ENCODE measurements at regions not wholly inside any gene's neighbourhood (a gene's known extent, or its start where the extent isn't known, plus 50 kb on each side); places are given as distances from the start of the nearest gene placed in this dataset.

DNA sequence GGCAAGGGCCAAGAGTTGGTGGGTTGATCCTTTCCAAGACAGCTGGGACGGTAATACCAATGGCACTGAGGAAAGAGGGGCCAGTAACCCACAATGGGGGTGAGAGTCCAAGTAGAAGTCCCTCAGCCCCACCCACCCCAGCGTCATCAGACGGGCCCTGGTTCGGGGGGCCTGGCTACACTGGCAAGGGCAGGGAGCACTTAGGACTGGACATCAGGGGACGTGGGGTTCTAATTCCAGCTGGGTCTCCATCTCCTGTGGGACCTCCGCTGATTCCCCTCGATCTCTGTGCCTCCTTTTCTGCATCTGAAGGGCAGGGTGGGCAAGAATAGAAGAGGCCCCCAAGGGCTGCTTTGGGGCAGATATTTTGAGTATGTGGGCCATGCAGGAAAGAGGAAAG lies 53.5 kb upstream of the FCN1 start:
- TF ChIP-seq, protein P1, sequence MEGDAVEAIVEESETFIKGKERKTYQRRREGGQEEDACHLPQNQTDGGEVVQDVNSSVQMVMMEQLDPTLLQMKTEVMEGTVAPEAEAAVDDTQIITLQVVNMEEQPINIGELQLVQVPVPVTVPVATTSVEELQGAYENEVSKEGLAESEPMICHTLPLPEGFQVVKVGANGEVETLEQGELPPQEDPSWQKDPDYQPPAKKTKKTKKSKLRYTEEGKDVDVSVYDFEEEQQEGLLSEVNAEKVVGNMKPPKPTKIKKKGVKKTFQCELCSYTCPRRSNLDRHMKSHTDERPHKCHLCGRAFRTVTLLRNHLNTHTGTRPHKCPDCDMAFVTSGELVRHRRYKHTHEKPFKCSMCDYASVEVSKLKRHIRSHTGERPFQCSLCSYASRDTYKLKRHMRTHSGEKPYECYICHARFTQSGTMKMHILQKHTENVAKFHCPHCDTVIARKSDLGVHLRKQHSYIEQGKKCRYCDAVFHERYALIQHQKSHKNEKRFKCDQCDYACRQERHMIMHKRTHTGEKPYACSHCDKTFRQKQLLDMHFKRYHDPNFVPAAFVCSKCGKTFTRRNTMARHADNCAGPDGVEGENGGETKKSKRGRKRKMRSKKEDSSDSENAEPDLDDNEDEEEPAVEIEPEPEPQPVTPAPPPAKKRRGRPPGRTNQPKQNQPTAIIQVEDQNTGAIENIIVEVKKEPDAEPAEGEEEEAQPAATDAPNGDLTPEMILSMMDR (IDR thresholded peaks at IDR 0.05): no peak
- no peak for TF ChIP-seq POLR2AphosphoS5 (IDR thresholded peaks at IDR 0.05)
- no peak for TF ChIP-seq POLR2A (IDR thresholded peaks at IDR 0.05)
- no peak for TF ChIP-seq EP300 (IDR thresholded peaks at IDR 0.05)
